ENCODE measurements at regions not wholly inside any gene's neighbourhood (a gene's known extent, or its start where the extent isn't known, plus 50 kb on each side); places are given as distances from the start of the nearest gene placed in this dataset.
"Not testable (repeated sequence)": the region's sequence is repeated elsewhere in the genome, so short reads cannot be mapped to it uniquely, and the experiment has no call there.

DNA sequence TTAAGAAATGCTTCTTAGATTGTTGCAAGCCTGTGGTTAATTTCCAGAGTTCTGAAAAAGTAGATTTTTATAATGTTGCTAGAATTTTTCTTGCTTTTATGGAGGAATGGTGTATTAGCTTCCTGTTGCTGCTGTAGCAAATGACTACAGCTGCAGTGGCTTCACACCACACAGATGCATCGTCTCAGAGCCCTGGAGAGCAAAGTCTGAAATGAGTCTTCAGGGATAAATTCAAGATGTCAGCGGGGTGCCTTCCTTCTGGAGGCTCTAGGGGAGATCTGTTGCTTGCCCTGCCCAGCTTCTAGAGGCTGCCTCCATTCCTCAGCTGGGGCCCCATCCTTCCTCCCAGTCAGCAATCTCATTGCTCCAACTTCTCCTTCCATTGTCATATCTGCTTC is 187.8 kb downstream of the ZNF516 start:
- DNase-seq (ENCODE audit: low spot score): no peak

DNA sequence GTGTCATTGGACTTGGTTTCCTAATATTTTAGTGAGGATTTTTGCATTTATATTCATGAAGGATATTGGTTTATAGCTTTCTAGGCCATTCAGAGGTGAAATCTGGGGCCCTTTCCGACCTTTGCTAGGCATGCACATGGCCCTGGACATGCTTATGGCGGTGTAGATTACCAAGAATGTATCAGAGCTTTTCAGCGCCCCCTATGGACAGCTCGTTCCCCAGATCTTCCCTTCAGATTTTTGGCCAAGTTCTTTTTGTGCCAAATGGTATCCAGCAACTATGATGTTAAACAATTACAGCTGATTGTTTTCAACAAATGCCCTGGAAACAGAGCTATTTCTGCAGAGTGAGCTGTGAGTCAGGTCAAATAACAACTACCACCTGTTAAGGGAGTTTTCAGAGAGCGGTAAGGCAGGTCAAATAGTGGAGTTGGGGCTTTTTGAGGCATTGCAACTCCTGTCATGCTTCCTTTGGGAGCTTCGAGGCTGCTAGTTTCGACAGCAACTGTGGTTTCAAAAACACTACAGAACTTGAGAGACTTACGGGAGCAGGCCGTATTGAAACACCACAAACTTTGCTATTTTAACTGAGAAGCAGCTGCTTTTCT is 188.3 kb downstream of the ZNF516 start:
- no peak for DNase-seq (ENCODE audit: low spot score)

DNA sequence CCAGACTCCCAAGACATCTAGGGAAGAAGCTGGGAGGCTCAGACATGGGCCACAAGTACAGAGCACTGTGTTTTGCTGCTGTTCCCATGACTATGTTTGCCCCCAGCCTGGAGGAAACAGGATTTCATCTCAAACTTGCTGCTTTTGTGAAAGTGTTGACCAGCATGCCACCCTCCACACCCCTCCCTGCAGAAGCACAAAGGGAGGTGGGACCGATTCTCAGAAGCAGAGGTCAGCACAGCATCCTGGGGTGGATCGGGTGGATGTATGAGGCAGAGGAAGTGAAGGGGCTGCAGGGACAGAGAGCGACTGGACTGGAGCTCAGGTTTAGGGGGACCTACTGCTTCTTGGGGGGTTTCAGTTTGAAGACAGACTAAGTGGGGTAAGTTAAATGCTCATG is 209.2 kb downstream of the ZNF516 start:
- no peak for DNase-seq (ENCODE audit: low spot score)

GRCh38 chr18:76281565-76281964 is 213.5 kb downstream of the ZNF516 start:
- no peak for DNase-seq (ENCODE audit: low spot score)

DNA sequence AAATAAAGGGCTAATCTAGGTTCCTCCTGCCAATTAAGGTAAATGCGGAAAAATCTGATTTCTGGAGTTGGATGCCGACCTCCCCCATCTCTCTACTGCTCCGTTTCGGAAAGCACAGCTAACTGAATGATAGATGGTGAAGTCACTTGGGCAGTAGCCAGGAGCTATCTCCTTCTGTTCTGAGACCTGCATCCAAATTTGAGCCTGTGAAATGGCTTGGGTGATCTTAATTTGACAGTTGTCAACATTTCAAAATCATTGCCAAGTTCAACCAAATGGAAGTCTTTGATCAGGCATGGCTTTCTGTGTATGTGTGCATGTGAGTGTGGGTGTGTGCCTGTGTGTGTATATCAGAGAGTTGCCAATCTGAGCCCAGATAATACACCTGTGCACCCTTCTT is 217.2 kb downstream of the ZNF516 start:
- no peak for DNase-seq (ENCODE audit: low spot score)

DNA sequence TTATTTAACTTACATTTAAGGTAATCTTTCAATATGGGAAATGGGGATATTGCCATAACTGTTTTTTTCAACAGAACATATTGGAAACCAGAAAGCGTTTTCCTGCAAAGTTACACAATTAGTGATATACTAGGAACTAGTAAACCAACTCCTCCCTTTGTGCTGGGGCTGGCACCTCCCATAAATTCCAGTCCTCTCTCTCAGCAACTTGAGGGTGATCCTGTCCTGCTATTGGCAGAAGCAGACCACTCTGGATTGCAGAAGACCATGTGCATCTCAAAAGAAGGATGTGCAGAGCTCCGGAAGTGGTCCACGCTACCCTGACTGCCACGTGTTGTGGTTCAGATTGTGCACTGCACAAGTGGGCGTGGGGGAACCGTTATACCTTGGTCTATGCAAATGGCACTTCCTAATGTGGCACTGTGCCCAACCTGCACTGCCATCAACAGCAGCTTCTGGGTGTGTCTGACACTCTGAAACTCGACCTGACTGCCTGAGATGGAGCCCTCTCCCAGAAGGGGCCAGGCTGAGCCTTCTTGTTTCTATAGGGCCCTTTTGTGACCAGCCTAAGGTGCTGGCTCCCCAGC is 219.2 kb downstream of the ZNF516 start:
- DNase-seq (ENCODE audit: low spot score): no peak

DNA sequence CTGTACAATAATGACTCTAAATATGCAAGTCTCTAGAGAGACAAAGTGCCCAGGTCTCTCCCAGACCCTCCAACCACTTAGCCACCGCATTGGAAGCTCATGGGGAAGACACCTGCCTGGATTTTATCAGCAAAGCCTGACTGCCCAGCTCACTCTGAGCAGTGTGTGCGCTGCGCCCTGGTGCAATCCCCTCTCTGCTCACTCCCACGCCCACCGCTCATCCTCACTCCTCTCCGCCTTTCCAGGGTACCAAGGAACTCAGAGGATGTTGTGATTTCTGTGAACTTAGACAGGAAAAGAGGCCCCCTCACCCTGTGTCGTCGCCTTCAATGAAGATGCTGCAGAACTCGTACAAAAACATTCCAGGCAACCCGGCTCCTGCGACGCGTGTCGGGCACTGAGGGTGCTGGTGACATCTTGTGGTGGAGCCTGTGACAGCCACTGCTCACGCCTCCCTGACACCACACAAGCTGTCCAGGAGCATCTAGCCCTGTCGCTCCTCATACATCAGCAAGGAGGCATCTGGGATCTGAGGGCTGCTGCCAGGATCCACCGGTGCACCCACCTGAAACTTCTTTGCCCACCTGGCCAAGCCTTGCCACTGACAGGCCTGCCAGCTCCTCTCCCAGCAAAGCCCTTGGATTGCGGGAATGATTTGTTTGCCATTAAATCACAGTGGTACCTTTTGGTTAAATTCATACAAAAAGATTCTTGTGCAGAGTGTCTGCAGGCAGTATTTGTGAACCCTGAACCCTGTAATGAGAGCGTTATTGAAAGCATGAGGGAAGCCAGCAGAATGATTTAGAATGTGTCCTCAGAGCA is 220.4 kb downstream of the ZNF516 start:
- no peak for DNase-seq (ENCODE audit: low spot score)

GRCh38 chr18:76273956-76274355 is 221.1 kb downstream of the ZNF516 start:
- DNase-seq (ENCODE audit: low spot score): no peak

DNA sequence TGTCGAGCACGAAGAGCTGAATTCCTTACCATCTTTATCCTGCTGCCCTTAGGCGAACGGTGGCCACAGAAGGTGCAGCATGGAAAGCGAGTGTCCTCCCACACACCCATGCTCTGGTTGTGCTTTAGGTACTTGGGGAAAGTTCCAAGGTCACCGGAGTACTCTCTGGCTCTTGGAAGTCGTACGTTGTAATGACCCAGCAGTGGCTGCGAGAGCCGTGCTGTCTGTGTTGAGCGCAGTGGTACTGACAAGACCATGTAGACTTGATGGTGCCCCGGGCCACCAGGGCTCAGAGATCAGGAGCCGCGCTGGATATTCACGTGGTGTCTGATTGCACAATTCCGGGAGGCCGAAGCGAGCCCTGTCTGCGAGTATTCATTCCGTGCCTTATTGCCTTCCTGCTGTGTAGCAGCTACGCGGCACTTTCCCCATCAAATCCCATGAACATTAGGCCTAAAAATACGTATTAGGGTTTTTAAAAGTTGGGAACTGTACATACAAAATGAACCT is 222.0 kb downstream of the ZNF516 start:
- DNase-seq (ENCODE audit: low spot score): no peak

DNA sequence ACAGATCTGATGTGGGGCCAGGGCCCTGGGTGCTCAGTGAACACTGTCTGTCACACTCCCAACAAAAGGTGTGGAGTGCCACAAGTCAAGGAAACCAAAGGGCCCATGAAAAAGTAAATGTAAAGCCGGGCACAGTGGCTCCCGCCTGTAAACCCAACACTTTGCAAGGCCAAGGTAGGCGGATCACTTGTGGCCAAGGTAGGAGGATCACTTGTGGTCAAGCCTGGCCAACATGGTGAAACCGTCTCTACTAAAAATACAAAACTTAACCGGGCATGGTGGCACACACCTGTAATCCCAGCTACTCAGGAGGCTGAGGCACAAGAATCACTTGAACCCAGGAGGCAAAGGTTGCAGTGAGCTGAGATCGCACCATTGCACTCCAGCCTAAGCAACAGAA is 227.6 kb downstream of the ZNF516 start:
- DNase-seq (ENCODE audit: low spot score): not testable (repeated sequence)

DNA sequence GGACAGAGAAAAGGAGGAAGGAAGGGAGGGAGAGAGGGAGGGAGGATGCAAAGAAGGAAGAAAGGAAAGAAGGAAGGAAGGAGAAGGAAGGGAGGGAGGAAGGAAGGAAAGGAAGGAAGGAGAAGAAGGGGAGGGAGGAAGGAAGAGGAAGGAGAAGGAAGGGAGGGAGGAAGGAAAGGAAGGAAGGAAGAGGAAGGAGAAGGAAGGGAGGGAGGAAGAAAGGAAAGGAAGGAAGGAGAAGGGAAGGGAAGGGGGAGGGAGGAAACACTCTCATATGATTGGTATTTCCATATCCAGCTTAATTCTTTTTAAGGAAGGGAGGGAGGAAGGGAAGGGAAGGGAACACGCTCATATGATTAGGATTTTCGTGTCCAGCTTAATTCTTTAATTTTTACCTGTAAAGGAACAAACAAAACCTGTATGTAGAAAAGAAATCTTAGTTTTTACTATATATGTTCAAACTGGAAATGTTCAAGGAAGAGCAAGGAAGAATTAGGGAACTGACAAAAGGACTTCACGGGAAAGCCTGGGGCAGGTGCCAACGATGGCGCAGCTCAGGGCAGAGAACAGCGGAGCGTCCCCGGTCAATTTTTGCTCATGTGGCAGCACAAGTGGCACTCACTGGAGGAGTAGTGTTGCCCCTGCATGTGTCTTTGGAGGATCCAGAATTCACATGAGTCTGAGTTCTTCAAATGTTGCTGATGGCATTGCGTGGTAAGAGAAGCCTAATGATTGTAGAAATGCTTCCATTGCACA is 228.6 kb downstream of the ZNF516 start:
- no peak for DNase-seq (ENCODE audit: low spot score)

DNA sequence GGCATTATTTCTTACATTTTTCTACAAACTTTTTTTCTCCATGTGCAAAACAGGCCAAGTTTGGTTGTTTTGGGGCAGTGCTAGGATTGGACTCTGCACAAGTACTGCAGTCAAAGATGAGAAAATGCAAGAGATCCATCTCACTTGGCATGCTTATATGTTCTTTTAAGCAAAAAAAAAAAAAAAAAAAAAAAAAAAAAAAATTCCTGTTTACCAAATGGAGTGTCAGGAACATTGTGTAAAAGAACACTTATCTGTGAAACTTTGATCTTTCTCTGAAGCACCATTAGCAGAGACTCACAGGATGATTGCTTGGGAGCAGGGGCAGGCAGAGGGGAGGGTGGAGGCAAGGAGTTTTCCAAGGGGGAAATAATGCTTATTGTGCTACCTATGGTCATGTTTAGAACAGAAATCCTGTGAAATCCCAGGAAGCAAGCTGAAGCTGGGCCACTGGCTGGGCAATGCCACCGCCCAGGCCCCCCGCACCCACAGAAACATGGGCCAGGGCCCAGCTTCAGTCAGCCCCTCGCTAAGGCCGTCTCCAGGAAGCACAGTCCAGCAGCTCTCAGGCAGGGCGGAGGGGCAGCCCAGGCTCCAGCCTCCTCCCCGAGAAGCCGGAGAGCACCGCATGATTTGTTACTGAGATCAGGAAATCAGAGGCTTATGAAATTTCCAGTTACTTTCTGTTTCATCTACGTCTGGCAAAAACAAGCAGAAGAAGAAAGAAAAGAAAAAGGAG is 229.4 kb downstream of the ZNF516 start:
- peak; percentile 88 for DNase-seq (ENCODE audit: low spot score)

GRCh38 chr18:76264876-76265250 is 230.2 kb downstream of the ZNF516 start:
- no peak for DNase-seq (ENCODE audit: low spot score)

GRCh38 chr18:76264198-76264875 is 230.7 kb downstream of the ZNF516 start:
- DNase-seq (ENCODE audit: low spot score): peak; percentile 28

DNA sequence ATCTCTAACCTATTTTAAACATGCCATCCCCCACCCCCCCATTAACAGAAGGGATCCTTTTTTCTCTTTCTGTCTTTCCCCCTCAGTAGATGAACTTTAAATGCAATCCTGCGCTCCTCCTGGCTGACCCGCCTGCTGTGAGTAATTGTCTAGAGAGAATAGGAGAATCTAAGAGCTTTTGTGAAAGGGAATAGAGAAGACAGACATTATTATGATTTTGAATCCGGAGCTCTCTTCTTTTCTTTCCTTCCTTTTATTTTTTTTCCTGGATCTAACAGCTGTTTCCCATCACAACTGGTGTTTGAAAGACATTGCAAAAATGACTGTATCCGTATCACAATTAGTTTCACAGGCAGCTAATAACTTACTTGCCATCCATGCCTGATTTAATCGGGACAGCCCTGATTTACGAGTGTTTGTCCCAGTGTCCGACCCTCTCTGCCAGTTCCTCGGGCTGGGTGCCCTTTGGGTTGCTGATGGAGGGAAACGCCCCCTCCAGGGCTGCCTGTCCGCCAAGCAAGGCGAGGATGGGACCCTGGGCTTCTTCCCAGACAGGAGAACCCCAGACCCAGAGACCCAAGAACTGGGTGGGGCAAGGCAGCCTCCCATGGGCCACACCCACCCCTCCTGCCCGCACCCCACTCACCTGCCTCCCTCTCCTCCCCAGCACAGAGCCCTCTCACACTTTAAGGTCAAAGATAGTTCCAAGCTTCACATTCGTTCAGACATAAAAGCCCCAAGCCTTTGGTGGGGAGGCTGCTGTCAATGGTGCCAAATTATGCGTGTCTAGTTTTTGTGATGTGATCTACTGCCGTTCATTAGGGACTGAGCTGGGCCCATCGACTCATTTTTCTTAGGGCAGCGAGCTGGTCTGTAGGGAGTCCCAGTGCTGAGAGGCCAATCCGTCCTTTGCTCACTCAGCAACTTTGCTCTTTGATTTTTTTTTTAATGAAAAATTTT is 231.7 kb downstream of the ZNF516 start:
- no peak for DNase-seq (ENCODE audit: low spot score)

DNA sequence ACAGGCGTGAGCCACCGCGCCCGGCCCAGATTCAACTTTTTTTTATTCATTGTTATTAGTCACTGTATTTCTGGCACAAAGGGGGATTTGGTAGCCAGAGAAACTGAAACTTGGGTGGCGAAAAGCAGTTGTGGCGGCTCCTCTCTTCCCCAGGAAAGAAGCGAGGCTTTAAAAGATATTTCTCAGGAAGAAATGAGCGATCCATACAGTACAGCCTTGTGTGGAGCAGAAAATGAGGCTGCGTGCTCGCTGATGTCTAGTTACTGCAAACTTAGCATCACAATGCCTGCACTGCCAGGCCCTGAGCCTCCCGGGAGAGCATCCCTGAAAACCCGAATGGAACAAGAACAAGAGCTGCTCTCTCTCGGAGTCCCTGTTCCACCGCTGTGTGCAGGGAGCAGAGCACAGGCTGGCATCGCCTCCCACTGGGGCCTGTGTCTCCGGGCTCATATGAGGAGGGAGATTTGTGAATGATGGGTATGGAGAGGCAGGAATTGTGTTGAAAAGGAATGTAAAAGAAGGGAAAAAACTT is 234.0 kb downstream of the ZNF516 start:
- no peak for DNase-seq (ENCODE audit: low spot score)

- peak; percentile 72 for DNase-seq (ENCODE audit: low spot score)
Measured at GRCh38 chr18:76259711-76260110, 235.3 kb downstream of the ZNF516 start.

DNA sequence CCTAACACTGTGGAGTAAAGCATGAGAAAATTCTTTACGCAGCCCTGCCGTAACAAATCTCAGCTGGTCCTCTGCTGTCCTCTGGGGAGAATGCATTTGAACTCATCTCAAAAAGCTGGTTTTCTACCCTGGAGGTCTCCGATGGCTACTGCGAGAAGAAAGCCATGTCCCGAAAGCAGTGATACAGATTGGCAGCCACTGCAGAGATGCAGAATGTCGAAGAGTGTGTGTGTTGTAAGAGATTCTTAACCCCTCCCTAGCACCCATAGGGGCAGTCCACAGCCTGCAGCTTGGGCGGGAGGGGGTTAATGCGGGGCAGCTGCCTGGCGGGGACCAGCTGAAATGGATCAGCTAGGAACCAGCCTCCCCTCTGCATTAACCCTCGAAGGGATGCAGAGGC is 235.9 kb downstream of the ZNF516 start:
- peak; percentile 35 for DNase-seq (ENCODE audit: low spot score)

- DNase-seq (ENCODE audit: low spot score): no peak
Measured at GRCh38 chr18:76258209-76258608, 236.8 kb downstream of the ZNF516 start.
